Neural cell (in vitro differentiated cells): ENCODE measurements at regions not wholly inside any gene's neighbourhood (a gene's known extent, or its start where the extent isn't known, plus 50 kb on each side); places are given as distances from the start of the nearest gene placed in this dataset.

Experiments used
- EZH2 ChIP-seq: fragments of 200-600, 300-800 bp; shearing (Covaris generic), sonication (generic); IDR thresholded peaks from 2 replicates; pipeline ENCODE4 v1.6.1; 2014; ENCODE audit warnings: antibody characterized with exemption, low read length, borderline replicate concordance, mild to moderate bottlenecking; ENCODE audit not compliant: insufficient read depth, poor library complexity, severe bottlenecking
- MXI1 ChIP-seq: fragments of 450-650 bp; conservative IDR thresholded peaks from 2 replicates; pipeline ENCODE4 v1.6.1; 2014; ENCODE audit warnings: antibody characterized with exemption, mild to moderate bottlenecking; ENCODE audit not compliant: poor library complexity, severe bottlenecking
- POLR2AphosphoS5 ChIP-seq: IDR thresholded peaks from 2 replicates; pipeline ENCODE4 v1.6.1; 2012
- REST ChIP-seq: IDR thresholded peaks from 2 replicates; pipeline ENCODE4 v1.6.1; 2012; ENCODE audit warnings: borderline replicate concordance
- TF ChIP-seq, protein P1 (sequence below): fragments of 450-650 bp; IDR thresholded peaks from 2 replicates; pipeline ENCODE4 v1.5.1; 2014; ENCODE audit warnings: antibody characterized with exemption, mild to moderate bottlenecking, moderate library complexity; ENCODE audit not compliant: poor library complexity, severe bottlenecking

DNA sequence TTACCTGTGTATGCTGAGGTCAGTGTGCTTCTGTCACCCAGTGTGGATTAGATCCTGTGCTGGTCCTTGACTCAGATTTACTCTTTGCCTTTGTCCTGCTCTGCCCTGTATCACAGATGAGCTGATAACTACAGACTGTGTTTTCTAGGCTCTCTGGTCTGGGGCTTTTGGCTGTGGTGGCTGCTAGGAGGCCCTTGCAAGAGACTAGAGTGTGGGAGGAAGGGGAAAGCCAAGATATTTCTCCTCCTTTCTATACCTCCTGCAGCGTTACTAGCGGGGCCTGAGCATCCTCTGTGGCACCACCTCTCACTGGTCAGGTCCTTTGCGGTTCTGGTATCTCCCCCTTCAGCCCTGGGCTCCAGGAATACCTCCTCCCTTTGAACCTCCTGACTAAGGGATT lies 282.3 kb upstream of the TBC1D5 start:
- TF ChIP-seq, protein P1, sequence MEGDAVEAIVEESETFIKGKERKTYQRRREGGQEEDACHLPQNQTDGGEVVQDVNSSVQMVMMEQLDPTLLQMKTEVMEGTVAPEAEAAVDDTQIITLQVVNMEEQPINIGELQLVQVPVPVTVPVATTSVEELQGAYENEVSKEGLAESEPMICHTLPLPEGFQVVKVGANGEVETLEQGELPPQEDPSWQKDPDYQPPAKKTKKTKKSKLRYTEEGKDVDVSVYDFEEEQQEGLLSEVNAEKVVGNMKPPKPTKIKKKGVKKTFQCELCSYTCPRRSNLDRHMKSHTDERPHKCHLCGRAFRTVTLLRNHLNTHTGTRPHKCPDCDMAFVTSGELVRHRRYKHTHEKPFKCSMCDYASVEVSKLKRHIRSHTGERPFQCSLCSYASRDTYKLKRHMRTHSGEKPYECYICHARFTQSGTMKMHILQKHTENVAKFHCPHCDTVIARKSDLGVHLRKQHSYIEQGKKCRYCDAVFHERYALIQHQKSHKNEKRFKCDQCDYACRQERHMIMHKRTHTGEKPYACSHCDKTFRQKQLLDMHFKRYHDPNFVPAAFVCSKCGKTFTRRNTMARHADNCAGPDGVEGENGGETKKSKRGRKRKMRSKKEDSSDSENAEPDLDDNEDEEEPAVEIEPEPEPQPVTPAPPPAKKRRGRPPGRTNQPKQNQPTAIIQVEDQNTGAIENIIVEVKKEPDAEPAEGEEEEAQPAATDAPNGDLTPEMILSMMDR = no peak
- TF ChIP-seq REST (no peak), EZH2 (no peak), POLR2AphosphoS5 (no peak), MXI1 (no peak)
